Testis (tissue), 2 donors: ENCODE measurements at regions not wholly inside any gene's neighbourhood (a gene's known extent, or its start where the extent isn't known, plus 50 kb on each side); places are given as distances from the start of the nearest gene placed in this dataset.

Source experiments
- DNase-seq: peaks from one replicate; pipeline ENCODE4 v3.0.0-alpha.2; 2019
- H3K27ac ChIP-seq, 2 donors: fragments of 200-600 bp; sonication (generic); one replicate each; pipeline ENCODE4 v1.5.1; 2019
- H3K27me3 ChIP-seq: fragments of 200-600 bp; sonication (generic); one replicate; pipeline ENCODE4 v1.5.1; 2019
- H3K36me3 ChIP-seq: fragments of 200-600 bp; sonication (generic); one replicate; pipeline ENCODE4 v1.5.1; 2017; ENCODE audit warnings: low read depth; ENCODE audit errors: missing control alignments
- H3K4me1 ChIP-seq: fragments of 200-600 bp; sonication (generic); one replicate; pipeline ENCODE4 v1.5.1; 2019
- H3K4me3 ChIP-seq, 2 donors: fragments of 200-600 bp; sonication (generic); one replicate each; pipeline ENCODE4 v1.5.1; 2017 to 2019
- H3K9me3 ChIP-seq: fragments of 200-600 bp; sonication (generic); one replicate; pipeline ENCODE4 v1.5.1; 2017
- POLR2A ChIP-seq: fragments of 450-650 bp; IDR thresholded peaks from one replicate; pipeline ENCODE4 v1.6.1; 2017; ENCODE audit warnings: antibody characterized with exemption, mild to moderate bottlenecking, moderate library complexity
- whole genome bisulfite sequencing, 2 donors: methylation state at CpG; one replicate each; pipeline ENCODE4 v1.1.5; 2018; 5-methylcytosine and 5-hydroxymethylcytosine counted together
- intact Hi-C: fragments of 100-400 bp; cut with DNase I; formaldehyde crosslinking; loops from one replicate; pipeline ENCODE4 v1.15.1; 2023; ENCODE audit warnings: low total_unique reads
- TF ChIP-seq, protein P1 (sequence below), 3 experiments: fragments of 450-650 bp in 2 of 3; fragments of 200-600 bp in 1 of 3; sonication (generic) in 1 of 3; IDR thresholded peaks; one replicate each; pipeline ENCODE4 v1.5.1; 2016 to 2019; ENCODE audit warnings: antibody characterized with exemption in 3 of 3, mild to moderate bottlenecking in 2 of 3, moderate library complexity in 1 of 3

DNA sequence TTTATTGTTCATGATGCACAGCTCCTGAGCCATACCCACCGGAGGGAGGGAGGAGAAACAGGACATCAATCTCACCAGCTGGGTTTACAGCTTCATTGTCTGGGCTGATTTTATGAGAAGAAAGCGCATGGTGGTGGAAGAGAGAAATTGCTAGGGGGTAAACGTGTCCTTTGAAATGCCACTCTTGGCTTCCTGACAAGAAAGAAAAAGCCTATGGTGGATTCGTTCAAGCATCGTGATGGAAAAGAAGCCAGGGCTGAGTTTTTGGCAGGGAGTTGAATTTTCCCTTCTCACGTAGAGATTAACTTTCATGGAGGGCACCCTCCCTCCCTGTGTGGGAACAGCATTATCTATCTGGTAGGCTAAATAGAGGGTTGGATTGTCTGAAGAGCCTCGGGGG, 502.0 kb downstream of the SLC4A3 start:
- no peaks in the 10 kb centered on the region for H3K27me3 ChIP-seq
- TF ChIP-seq, protein P1, sequence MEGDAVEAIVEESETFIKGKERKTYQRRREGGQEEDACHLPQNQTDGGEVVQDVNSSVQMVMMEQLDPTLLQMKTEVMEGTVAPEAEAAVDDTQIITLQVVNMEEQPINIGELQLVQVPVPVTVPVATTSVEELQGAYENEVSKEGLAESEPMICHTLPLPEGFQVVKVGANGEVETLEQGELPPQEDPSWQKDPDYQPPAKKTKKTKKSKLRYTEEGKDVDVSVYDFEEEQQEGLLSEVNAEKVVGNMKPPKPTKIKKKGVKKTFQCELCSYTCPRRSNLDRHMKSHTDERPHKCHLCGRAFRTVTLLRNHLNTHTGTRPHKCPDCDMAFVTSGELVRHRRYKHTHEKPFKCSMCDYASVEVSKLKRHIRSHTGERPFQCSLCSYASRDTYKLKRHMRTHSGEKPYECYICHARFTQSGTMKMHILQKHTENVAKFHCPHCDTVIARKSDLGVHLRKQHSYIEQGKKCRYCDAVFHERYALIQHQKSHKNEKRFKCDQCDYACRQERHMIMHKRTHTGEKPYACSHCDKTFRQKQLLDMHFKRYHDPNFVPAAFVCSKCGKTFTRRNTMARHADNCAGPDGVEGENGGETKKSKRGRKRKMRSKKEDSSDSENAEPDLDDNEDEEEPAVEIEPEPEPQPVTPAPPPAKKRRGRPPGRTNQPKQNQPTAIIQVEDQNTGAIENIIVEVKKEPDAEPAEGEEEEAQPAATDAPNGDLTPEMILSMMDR (IDR thresholded peaks at IDR 0.05): no peak
- no peak for TF ChIP-seq POLR2A
- H3K36me3 ChIP-seq: no peaks in the 10 kb centered on the region
- intact Hi-C loops: no loop called here
- H3K4me1 ChIP-seq: no peaks in the 10 kb centered on the region
- H3K27ac ChIP-seq: no peak overlapping the region
- no peaks in the 10 kb centered on the region for H3K9me3 ChIP-seq
- no peak overlapping the region for H3K4me3 ChIP-seq
- WGBS, 2 donors: 70 to 74% methylated on average over 7 of the region's 7 CpGs
- no peak for DNase-seq

DNA sequence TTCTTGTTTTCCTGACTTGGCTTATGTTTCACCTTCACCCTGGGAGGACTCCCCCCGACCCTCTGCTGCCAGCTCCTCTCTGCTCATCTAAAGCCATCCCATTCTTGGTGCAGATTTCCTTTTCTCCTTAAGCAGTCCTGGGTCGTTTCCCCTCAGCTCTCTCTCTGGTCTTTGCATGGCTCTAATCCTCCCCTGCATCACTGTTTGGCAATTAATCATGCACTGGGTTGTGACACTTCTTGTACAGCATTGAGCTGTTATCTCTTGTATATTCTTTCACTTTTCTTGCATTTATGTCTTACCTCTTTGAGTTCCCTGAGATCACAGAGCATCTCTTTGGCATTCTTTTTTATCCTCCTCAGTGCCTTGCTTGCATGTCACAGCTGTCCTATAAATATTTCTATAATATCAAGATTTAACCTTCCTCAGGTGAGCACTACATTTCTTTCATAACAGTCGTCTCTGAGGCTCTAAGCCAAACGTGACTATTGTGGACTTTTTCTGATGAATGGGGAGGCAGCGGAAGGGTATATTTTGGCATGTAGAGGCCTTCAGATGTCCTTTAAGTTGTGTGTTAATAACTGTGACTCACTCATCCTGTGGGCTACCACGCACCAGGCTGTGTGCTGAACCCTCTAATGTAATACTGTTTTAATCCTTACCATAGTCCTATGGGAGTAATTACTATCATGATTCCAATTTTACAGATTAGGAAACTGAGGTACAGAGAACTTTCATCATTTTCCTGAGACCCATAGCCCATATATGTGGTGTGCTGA, 507.5 kb downstream of the SLC4A3 start:
- no peaks in the 10 kb centered on the region for H3K27me3 ChIP-seq
- H3K4me1 ChIP-seq: no peaks in the 10 kb centered on the region
- no peak overlapping the region for H3K4me3 ChIP-seq
- 76% methylated on average over 6 of the region's 6 CpGs for WGBS, 2 donors
- intact Hi-C loops: no loop called here
- H3K27ac ChIP-seq: no peak overlapping the region
- DNase-seq: no peak
- H3K36me3 ChIP-seq: no peaks in the 10 kb centered on the region
- H3K9me3 ChIP-seq: no peaks in the 10 kb centered on the region
- TF ChIP-seq POLR2A: no peak
- TF ChIP-seq, protein P1 (IDR thresholded peaks at IDR 0.05): no peak

DNA sequence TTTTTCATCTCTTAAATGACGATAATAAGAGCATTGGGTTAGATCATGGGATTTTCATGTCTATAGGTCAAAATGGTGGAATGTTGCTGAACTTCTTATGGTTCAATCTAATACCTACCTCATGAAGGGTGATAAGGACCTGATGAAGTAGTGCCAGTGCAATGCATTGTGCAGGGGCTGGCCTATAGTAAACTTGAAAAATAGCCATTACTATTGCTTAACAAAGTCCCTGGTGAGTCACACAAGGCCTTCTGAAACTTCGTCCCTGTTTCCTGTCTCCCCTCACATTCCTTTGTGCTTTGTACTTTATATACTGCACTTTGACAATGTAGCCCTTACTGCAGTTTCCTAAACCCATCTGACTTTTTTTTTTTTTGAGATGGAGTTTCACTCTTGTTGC, 515.9 kb downstream of the SLC4A3 start:
- 75 to 80% methylated on average over 2 of the region's 2 CpGs for WGBS, 2 donors
- Histone ChIP-seq H3K4me3 (no peak overlapping the region), H3K27me3 (no peaks in the 10 kb centered on the region), H3K4me1 (no peaks in the 10 kb centered on the region), H3K36me3 (no peaks in the 10 kb centered on the region), H3K27ac (no peak overlapping the region), H3K9me3 (no peaks in the 10 kb centered on the region)
- intact Hi-C loops: no loop called here
- DNase-seq: no peak
- no peak for TF ChIP-seq POLR2A
- TF ChIP-seq, protein P1 (IDR thresholded peaks at IDR 0.05): no peak

GRCh38 chr2:220144411-220144810, 517.0 kb downstream of the SLC4A3 start:
- no peaks in the 10 kb centered on the region for H3K9me3 ChIP-seq
- H3K27me3 ChIP-seq: no peaks in the 10 kb centered on the region
- intact Hi-C loops: no loop called here
- no peak for DNase-seq
- no peaks in the 10 kb centered on the region for H3K4me1 ChIP-seq
- WGBS, 2 donors: 90 to 98% methylated on average over 2 of the region's 2 CpGs
- no peaks in the 10 kb centered on the region for H3K36me3 ChIP-seq
- no peak overlapping the region for H3K4me3 ChIP-seq
- H3K27ac ChIP-seq: no peak overlapping the region
- TF ChIP-seq POLR2A: no peak
- TF ChIP-seq, protein P1 (IDR thresholded peaks at IDR 0.05): no peak
